A673 (cell line): ENCODE measurements at regions not wholly inside any gene's neighbourhood (a gene's known extent, or its start where the extent isn't known, plus 50 kb on each side); places are given as distances from the start of the nearest gene placed in this dataset.

Experiments used
- EZH2 ChIP-seq: fragments of 200-600 bp; sonication (generic); IDR thresholded peaks from 2 replicates; pipeline ENCODE4 v1.6.1; 2017; ENCODE audit warnings: borderline replicate concordance, low read depth, mild to moderate bottlenecking, mixed read lengths, antibody characterized with exemption, low read length; ENCODE audit not compliant: poor library complexity, severe bottlenecking
- TF ChIP-seq, protein P1 (sequence below): fragments of 300-800, 200-600 bp; sonication (generic); conservative IDR thresholded peaks from 2 replicates; pipeline ENCODE4 v1.5.1; 2017; ENCODE audit warnings: low read depth, mild to moderate bottlenecking, antibody characterized with exemption, low read length, moderate library complexity, mixed read lengths

DNA sequence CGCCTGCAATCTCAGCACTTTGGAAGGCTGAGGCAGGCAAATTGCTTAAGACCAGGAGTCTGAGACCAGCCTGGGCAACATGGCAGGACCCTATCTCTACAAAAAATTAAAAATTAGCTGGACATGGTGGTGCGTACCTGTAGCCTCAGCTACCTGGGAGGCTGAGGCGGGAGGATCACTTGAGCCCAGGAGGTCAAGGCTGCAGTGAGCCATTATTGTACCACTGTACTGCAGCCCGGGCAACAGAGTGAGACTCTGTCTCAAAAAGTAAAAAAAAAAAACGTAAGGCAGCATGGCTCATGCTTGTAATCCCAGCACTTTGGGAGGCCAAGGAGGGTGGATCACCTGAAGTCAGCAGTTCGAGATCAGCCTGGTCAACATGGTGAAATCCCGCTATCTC is 263.6 kb downstream of the PARN start:
- TF ChIP-seq, protein P1, sequence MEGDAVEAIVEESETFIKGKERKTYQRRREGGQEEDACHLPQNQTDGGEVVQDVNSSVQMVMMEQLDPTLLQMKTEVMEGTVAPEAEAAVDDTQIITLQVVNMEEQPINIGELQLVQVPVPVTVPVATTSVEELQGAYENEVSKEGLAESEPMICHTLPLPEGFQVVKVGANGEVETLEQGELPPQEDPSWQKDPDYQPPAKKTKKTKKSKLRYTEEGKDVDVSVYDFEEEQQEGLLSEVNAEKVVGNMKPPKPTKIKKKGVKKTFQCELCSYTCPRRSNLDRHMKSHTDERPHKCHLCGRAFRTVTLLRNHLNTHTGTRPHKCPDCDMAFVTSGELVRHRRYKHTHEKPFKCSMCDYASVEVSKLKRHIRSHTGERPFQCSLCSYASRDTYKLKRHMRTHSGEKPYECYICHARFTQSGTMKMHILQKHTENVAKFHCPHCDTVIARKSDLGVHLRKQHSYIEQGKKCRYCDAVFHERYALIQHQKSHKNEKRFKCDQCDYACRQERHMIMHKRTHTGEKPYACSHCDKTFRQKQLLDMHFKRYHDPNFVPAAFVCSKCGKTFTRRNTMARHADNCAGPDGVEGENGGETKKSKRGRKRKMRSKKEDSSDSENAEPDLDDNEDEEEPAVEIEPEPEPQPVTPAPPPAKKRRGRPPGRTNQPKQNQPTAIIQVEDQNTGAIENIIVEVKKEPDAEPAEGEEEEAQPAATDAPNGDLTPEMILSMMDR = no peak
- TF ChIP-seq EZH2 = no peak
